Daoy (cell line): ENCODE measurements at regions not wholly inside any gene's neighbourhood (a gene's known extent, or its start where the extent isn't known, plus 50 kb on each side); places are given as distances from the start of the nearest gene placed in this dataset.
"Not testable (repeated sequence)": the region's sequence is repeated elsewhere in the genome, so short reads cannot be mapped to it uniquely, and the experiment has no call there.

Source experiments
- DNase-seq: peaks from one replicate; pipeline ENCODE4 v3.0.0-alpha.2; 2015; ENCODE audit warnings: low read depth

GRCh38 chr11:29051935-29052334, 943.7 kb downstream of the METTL15 start:
- DNase-seq = no peak

GRCh38 chr11:29050962-29051361, 942.8 kb downstream of the METTL15 start:
- not testable (repeated sequence) for DNase-seq

GRCh38 chr11:29040489-29040888, 932.3 kb downstream of the METTL15 start:
- DNase-seq = no peak

- no peak for DNase-seq
Observed at GRCh38 chr11:29032384-29033149, 924.4 kb downstream of the METTL15 start.

DNA sequence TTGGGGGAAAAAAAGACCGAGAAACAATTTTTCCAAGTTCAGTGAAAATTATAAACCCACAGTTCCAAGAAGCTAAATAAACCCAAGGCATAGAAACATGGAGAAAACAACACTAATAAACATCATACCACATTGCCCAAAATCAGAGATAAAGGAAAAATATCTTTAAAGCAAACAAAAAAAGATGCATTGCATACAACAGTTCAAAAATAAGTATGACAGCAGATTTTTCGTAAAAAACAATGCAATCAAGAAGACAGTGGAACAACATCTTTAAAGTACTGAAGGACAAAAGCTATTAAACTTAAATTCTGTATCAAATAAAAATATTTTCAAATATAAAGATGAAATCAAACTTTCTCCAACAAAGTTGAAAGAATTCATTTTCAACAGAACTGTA, 921.3 kb downstream of the METTL15 start:
- DNase-seq = no peak

DNA sequence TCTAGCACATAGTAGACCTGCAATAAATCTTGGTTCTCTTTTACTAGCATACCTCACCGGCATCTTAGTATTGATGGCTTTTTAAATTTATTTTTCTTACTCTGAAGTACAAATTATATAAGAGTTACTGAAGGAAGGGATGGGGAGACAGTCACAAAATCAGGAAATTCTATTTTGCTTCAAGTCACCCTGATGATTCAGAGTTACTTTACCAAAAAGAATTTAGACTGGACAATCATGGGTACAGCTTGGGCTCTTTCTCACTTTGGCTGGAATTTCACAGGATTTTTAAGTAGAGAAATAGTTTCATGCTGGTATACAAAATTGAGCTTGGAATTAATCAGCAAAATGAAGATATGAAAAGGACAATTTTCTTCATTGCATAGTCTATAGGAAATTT, 919.2 kb downstream of the METTL15 start:
- DNase-seq = no peak

DNA sequence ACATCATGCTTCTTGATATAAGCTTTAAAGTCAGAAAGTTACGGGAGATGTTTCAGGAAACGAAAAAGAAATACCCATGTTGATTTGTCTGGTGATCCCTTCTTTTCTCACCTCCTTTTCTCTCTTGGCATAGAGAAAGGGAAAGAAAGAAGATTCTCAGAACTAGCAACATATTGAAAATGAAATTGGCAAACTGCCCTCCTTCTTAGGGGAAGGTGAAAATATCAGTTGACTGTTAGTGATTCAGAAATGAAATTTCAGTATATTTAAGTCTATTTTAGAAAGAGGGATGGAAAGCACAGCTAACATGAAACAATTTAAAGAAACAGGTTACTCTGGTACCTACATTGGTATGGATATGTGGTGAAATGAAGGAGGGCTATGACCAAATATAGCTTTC, 918.1 kb downstream of the METTL15 start:
- no peak for DNase-seq

DNA sequence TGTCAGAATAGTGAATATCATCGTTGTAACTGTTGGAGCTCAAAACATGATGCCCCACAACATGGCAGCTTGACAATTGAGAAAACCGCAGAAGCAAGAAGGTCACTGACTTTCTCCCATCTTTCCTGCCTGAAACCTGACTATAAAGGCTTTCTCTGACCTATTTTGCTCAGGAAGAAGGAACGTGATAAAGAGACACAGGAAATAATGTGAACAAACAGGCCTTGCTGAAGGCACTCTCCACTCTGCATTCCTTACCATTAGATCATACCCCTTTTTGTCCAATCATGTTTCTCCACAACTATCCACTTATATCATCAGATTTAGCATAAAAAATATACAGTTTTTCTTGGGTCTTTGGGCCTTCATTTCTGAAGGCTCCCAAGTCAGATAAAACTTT, 916.8 kb downstream of the METTL15 start:
- DNase-seq = no peak

GRCh38 chr11:29024386-29024785, 916.2 kb downstream of the METTL15 start:
- peak; percentile 6 for DNase-seq

DNA sequence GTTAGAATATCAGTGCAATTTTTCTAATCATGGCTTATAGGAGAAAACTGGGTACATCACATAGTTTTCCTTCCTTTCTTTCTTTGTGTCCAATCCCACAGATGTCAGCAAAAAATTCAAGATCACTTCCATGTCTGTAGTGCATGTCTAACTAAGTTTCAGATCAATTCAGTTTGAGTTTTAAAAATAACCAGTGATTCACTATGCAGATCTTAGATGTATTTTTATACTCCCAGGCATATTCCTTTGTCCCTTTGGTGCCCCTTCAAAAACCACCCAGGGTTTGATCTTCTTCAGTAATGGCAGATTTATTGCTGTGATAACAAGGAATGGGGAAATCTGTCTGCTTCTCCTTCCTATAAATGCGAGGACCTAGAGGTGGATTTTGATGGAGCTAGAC, 915.6 kb downstream of the METTL15 start:
- no peak for DNase-seq

GRCh38 chr11:29022676-29023075, 914.5 kb downstream of the METTL15 start:
- no peak for DNase-seq

DNA sequence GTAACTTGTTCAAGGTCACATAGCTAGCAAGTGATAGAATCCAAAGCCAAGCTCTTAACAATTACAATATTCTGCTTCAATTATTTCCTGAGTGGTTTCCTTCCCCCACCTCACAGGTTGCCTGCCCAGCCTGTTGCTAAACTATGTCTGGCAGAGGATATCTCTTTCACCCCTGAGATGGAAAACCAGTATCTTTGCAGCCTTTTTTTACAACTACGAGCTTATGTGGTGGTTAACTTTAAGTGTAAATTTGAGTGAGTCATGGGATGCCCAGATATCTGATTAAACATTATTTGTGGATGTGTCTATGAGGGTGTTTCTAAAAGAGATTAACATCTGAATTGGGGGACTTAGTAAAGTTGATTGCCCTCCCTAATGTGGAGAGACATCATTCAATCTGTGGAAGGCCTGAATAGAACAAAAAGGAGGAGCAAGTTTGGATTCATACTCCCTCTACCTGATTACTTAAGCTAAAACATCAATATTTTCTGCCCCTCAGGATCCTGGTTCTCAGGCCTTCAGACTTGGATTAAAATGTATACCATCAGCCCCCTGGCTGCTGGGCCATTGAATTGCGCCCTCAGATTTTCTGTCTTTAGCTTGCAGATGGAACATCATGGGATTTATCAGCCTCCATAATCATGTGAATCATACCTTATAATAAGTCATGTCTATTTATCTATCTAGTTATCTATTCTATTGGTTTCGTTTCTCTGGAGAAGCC, 911.9 kb downstream of the METTL15 start:
- DNase-seq = peak; percentile 46

DNA sequence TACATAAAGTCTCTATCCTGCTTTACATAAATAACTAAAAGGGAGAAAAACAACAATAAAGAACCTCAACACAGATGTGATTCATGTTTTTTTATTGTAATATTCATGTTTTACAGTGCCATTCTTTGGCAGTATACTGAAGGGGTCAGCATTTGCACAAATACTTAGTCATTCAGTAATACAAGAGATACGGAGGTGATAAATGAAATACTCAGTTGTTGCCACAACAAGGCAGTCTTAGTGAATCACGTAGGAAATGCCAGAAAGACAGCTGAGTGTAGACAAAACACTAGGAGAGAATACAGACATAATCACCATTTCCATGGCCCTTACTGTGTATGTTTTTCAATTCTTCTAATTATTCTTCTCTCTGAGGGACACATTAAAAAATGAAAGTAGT, 910.4 kb downstream of the METTL15 start:
- peak; percentile 75 for DNase-seq

- no peak for DNase-seq
Observed at GRCh38 chr11:29017941-29018340, 909.8 kb downstream of the METTL15 start.

DNA sequence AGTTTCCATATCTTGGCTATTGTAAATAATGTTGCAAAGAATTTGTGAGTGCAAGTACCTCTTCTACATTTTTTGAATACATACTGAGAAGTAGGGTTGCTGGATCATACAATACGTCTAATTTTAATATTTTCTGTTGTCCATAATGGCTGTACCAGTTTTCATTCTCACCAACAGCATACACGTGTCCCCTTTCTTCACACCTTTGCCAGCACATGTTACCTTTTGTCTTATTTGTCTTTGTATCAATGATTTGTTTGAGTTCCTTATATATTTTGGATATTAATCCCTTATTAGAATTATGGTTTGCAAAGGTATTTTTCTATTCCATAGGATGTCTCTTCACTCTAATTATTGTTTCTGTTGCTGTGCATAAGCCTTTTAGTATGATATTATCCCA, 904.3 kb downstream of the METTL15 start:
- DNase-seq = no peak

DNA sequence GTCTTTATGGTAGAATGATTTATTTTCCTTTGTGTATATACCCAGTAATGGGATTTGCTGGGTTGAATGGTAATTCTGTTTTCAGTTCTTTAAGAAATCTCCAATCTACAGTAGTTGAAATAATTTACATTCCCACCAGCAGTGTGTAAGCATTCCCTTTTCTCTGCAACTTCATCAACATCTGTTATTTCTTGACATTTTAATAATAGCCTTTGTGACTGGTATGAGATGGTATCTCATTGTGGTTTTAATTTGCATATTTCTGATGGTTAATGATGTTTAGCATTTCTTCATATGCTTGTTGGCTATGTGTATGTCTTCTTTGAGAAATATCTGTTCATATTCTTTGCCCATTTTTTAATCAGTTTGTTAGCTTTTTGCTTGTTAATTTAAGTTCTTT, 901.2 kb downstream of the METTL15 start:
- DNase-seq = no peak

DNA sequence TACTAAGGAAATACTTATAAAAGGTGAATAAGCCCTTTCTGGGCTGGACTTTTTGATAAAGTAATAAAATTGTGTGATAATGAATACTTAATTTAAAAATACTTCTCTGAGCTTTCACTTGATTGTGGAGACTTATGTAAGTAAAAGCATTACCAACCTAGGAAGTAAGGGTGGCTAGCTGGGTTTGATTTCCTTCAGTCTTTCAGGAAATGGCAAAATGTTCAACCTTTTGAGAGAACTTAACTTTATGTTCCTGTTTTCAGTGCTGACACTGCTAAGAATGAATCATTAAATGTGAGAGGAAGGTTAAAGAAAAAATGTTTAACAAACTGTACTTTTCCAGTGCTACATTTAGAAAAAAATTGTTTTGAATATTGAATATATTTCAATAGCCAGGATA, 900.3 kb downstream of the METTL15 start:
- no peak for DNase-seq

GRCh38 chr11:29006668-29007067, 898.5 kb downstream of the METTL15 start:
- no peak for DNase-seq

GRCh38 chr11:29005401-29005980, 897.3 kb downstream of the METTL15 start:
- DNase-seq = no peak

- DNase-seq = no peak
Observed at GRCh38 chr11:29002816-29003215, 894.6 kb downstream of the METTL15 start.

DNA sequence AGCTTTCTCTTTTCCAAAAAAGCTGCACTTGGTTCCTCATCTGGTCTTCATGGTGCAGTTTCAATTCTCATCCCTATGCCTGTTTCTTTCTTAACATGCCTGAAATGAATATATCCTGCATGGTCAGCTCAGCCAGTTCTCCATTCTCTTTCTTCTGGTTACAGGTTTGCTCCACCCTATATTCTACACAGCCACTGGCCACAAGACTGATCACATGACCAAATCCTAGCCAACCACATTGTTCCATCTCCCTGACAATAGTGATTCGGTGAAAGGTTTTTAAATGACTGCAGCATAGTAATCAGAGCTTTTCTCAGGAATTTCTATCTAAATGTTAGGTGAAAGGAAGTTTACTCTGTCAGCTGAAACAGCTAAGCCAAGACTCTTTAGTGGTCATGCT, 891.4 kb downstream of the METTL15 start:
- no peak for DNase-seq

DNA sequence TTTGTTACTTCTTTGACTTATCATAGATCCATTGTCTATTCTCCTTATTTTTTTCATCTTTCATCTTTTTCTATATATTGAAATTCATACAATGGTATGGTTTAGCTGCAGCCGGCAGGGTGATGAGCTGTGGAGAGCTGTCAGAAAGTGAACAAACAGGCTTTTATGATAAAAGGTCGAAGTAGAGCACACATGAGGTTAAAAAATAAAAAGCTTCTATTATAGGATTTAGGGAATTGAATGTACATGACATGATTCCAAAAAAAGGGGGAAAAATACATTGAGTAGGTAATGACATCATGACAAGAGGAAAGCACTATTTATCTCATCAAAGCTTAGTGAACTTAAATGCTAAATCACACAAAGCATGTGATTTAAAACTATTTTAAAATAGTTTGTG, 884.8 kb downstream of the METTL15 start:
- DNase-seq = no peak

DNA sequence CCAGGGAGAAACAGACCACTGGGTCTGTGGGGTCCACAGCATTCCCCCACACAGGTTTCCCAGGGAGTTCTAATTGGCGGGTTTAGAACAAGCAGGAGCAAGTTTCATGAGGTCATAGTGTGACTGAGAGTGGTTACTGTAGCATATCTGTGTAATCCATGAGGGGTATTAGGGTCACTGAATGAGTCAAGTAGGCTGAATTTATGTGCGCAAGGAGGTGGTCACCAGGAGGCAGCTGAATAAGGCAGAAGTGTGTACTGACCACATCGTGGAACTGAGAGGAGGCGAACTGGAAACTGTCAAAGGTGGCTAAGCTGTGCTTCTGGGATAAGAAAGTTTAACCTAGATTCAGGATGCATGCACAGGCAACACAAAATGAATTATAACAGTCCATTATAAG, 876.0 kb downstream of the METTL15 start:
- no peak for DNase-seq
